Right lobe of liver (tissue), 6 donors: ENCODE measurements at regions not wholly inside any gene's neighbourhood (a gene's known extent, or its start where the extent isn't known, plus 50 kb on each side); places are given as distances from the start of the nearest gene placed in this dataset.

Experiments
- ATAC-seq, 4 donors: fragments of 200-7000 bp; cut with Tn5 transposase; one replicate each; pipeline ENCODE4 v1.9.1; 2020; ENCODE audit warnings: mild to moderate bottlenecking in 4 of 4, moderate library complexity in 4 of 4
- DNase-seq, 3 donors: peaks; one replicate each; pipeline ENCODE4 v3.0.0-alpha.2; 2020
- H3K27ac ChIP-seq, 3 donors: fragments of 200-600 bp; one replicate each; pipeline ENCODE4 v1.8.0; 2022
- H3K27me3 ChIP-seq, 2 donors: fragments of 200-600 bp; one replicate each; pipeline ENCODE4 v1.8.0; 2022
- H3K36me3 ChIP-seq, 4 donors: fragments of 200-600 bp; sonication (generic) in 1 of 4; one replicate each; pipeline versions ENCODE4 v1.5.1 to v1.8.0; 2017 to 2022; ENCODE audit warnings: control low read depth in 1 of 4
- H3K4me1 ChIP-seq, 4 donors: fragments of 200-600 bp; sonication (generic) in 1 of 4; one replicate each; pipeline versions ENCODE4 v1.5.1 to v1.8.0; 2017 to 2022; ENCODE audit warnings: control low read depth in 1 of 4
- H3K4me3 ChIP-seq, 3 donors: fragments of 200-600 bp; one replicate each; pipeline ENCODE4 v1.8.0; 2022
- H3K9me3 ChIP-seq, 4 donors: fragments of 200-600 bp; sonication (generic) in 1 of 4; one replicate each; pipeline versions ENCODE4 v1.5.1 to v1.8.0; 2017 to 2022; ENCODE audit warnings: control low read depth in 1 of 4
- POLR2A ChIP-seq: fragments of 450-650 bp; IDR thresholded peaks from one replicate; pipeline ENCODE4 v1.6.1; 2017; ENCODE audit warnings: antibody characterized with exemption, mild to moderate bottlenecking
- WGBS: methylation state at CpG from one replicate; pipeline ENCODE4 v1.1.6; 2018; ENCODE audit warnings: low coverage, low lambda C conversion rate; ENCODE audit not compliant: insufficient coverage; ENCODE audit errors: missing lambda C conversion rate; 5-methylcytosine and 5-hydroxymethylcytosine counted together
- intact Hi-C, 2 donors: fragments of 100-400 bp; cut with DNase I; formaldehyde crosslinking; loops; one replicate each; pipeline versions ENCODE4 v1.11.2 to v1.14.1; 2022
- TF ChIP-seq, protein P1 (sequence below), 4 donors: fragments of 200-600 bp in 3 of 4; fragments of 450-650 bp in 1 of 4; IDR thresholded peaks; one replicate each; pipeline versions ENCODE4 v1.5.1 to v1.8.0; 2016 to 2022; ENCODE audit warnings: antibody characterized with exemption in 4 of 4, mild to moderate bottlenecking in 2 of 4
- donor health status: DM: no; HTN: yes; CAD: no.
- donor health status: DM: no; HTN: no; CAD: no.
- donor health status: DM: no; HTN: no; CAD: no.
- donor health status: DM: no; HTN: yes; CAD: no.
- donor health status: DM: no; HTN: yes; CAD: no.

DNA sequence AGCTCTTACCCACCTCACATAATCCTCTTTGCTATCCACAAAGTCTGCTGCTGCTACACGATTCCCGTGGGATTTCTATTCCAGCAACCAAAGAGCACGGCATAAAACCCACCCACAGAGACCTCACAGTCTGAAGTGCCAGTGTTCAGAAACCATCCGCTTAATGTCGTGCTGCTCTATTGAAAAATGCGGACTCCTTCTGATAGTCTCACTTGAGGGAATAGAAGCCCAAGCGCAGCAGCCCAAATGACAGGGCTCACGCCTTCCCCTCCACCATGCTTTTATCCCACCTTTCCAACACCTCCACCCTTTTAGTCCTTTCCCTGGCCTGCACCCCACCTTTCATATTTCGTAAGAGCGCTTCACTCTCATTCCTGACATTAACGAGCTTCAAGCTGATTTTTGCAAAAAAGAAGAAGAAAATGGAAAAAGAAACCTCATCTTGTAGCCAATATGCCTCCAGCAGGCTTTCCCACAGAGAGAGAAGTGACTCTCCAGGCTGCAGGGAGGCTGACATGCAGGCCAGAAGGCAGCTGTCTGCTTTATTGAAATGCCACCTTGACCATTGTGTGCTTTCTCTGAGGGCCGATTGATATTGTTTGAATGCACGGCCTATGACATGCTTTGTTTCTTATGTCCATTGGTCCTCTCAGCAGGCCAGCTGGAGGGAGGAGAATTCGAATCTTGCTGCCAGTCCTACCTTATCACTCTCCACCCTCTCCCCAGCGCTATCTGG, 70.6 kb upstream of the PCSK1 start:
- ATAC-seq, result no peak
- H3K27ac ChIP-seq, result no peak overlapping the region
- DNase-seq, result no peak
- H3K4me1 ChIP-seq, result no peaks in the 10 kb centered on the region
- H3K27me3 ChIP-seq, result no peaks in the 10 kb centered on the region
- intact Hi-C loops, result no loop called here
- no peaks in the 10 kb centered on the region for H3K36me3 ChIP-seq
- TF ChIP-seq POLR2A, result no peak
- TF ChIP-seq, protein P1, sequence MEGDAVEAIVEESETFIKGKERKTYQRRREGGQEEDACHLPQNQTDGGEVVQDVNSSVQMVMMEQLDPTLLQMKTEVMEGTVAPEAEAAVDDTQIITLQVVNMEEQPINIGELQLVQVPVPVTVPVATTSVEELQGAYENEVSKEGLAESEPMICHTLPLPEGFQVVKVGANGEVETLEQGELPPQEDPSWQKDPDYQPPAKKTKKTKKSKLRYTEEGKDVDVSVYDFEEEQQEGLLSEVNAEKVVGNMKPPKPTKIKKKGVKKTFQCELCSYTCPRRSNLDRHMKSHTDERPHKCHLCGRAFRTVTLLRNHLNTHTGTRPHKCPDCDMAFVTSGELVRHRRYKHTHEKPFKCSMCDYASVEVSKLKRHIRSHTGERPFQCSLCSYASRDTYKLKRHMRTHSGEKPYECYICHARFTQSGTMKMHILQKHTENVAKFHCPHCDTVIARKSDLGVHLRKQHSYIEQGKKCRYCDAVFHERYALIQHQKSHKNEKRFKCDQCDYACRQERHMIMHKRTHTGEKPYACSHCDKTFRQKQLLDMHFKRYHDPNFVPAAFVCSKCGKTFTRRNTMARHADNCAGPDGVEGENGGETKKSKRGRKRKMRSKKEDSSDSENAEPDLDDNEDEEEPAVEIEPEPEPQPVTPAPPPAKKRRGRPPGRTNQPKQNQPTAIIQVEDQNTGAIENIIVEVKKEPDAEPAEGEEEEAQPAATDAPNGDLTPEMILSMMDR (IDR thresholded peaks at IDR 0.05), result no peak
- 74% methylated on average over 11 of the region's 15 CpGs for WGBS
- no peaks in the 10 kb centered on the region for H3K9me3 ChIP-seq
- no peak overlapping the region for H3K4me3 ChIP-seq

DNA sequence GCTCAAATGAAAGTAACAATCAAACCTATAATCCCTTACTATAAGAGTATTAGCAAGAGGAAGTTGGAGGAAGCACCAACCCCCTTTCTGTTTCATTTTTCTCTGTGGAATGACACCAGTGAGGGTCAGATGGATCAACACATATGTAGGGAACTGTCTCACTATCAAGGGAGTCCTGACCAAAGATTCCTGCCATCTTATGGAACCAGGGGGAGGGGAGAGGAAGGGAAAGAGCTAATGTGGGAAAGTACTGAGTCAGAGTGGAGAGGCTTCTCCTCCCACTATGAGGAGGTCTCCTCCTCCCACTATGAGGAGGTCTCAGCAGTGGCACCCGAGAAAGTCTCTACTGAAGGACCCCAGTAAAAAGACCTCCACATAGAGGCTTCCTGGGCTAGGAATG, 73.3 kb upstream of the PCSK1 start:
- no peaks in the 10 kb centered on the region for H3K4me1 ChIP-seq
- WGBS, result no CpG with 5 or more reads among the region's 1 CpG
- TF ChIP-seq, protein P1 (IDR thresholded peaks at IDR 0.05), result no peak
- no peak for TF ChIP-seq POLR2A
- H3K27ac ChIP-seq, result no peak overlapping the region
- no peaks in the 10 kb centered on the region for H3K27me3 ChIP-seq
- H3K36me3 ChIP-seq, result no peaks in the 10 kb centered on the region
- intact Hi-C loops, result no loop called here
- ATAC-seq (no peak), DNase-seq (no peak)
- H3K9me3 ChIP-seq, result no peaks in the 10 kb centered on the region
- H3K4me3 ChIP-seq, result no peak overlapping the region

GRCh38 chr5:96506866-96507527, 73.9 kb upstream of the PCSK1 start:
- TF ChIP-seq, protein P1 (IDR thresholded peaks at IDR 0.05), result no peak
- no peak for TF ChIP-seq POLR2A
- H3K9me3 ChIP-seq, result no peaks in the 10 kb centered on the region
- ATAC-seq, result no peak
- WGBS, result 73% methylated on average over 5 of the region's 7 CpGs
- no peaks in the 10 kb centered on the region for H3K27me3 ChIP-seq
- no peaks in the 10 kb centered on the region for H3K36me3 ChIP-seq
- intact Hi-C loops, result no loop called here
- no peaks in the 10 kb centered on the region for H3K4me1 ChIP-seq
- no peak overlapping the region for H3K4me3 ChIP-seq
- no peak for DNase-seq
- H3K27ac ChIP-seq, result no peak overlapping the region

DNA sequence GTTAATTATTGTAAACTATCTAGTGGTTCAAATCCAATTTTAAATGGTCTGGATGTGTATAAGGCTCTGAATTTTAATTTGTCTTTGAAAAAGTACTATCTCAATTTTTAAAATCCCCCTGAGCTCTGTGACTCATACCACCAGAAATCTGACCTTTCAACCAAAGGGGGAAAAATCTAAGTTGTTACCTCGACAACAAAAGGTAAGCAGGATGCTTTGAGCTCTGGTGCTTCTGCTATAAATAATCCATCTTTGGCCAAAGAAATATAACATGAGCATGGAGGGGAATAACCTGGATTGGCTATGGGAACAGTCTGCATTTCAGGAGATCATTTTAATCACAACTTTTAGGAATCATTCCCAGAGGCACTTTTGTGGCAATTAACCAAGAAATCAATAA, 76.3 kb upstream of the PCSK1 start:
- no peaks in the 10 kb centered on the region for H3K4me1 ChIP-seq
- WGBS, result 0% methylated on average over 1 of the region's 1 CpG
- H3K27me3 ChIP-seq, result no peaks in the 10 kb centered on the region
- H3K36me3 ChIP-seq, result no peaks in the 10 kb centered on the region
- ATAC-seq (no peak), DNase-seq (no peak)
- H3K9me3 ChIP-seq, result no peaks in the 10 kb centered on the region
- H3K4me3 ChIP-seq, result no peak overlapping the region
- H3K27ac ChIP-seq, result no peak overlapping the region
- intact Hi-C loops, result no loop called here
- TF ChIP-seq, protein P1 (IDR thresholded peaks at IDR 0.05), result no peak
- TF ChIP-seq POLR2A, result no peak
